Activated CD8-positive, alpha-beta T cell treated with anti-CD3 and anti-CD28 coated beads for 36 hours (primary cell): ENCODE measurements at regions not wholly inside any gene's neighbourhood (a gene's known extent, or its start where the extent isn't known, plus 50 kb on each side); places are given as distances from the start of the nearest gene placed in this dataset.

Experiments
- ATAC-seq: fragments of 200-7000 bp; cut with Tn5 transposase; one replicate; pipeline ENCODE4 v1.10.0; 2021; ENCODE audit warnings: mild to moderate bottlenecking, moderate library complexity
- CTCF ChIA-PET: fragments of 350-600 bp; sonication (Branson Sonifier 250); formaldehyde crosslinking; loops from one replicate; lab custom pipeline; 2021; ENCODE audit warnings: antibody characterized with exemption; lab: Charles Lee
- POLR2A ChIA-PET: fragments of 350-600 bp; sonication (Branson Sonifier 250); formaldehyde crosslinking; loops from one replicate; lab custom pipeline; 2021; ENCODE audit warnings: antibody characterized with exemption; lab: Charles Lee
- DNase-seq: peaks from one replicate; pipeline ENCODE4 v3.0.0-alpha.2; 2020
- H3K27ac Mint-ChIP-seq: one replicate; pipeline ENCODE4 v1.8.0; 2021; ENCODE audit warnings: mild to moderate bottlenecking, mixed read lengths
- H3K27me3 Mint-ChIP-seq: one replicate; pipeline ENCODE4 v1.8.0; 2021; ENCODE audit warnings: mixed read lengths
- H3K36me3 Mint-ChIP-seq: one replicate; pipeline ENCODE4 v1.8.0; 2021; ENCODE audit warnings: low read depth, mixed read lengths
- H3K4me1 Mint-ChIP-seq: one replicate; pipeline ENCODE4 v1.8.0; 2021; ENCODE audit warnings: low read depth, mixed read lengths
- H3K4me3 Mint-ChIP-seq: one replicate; pipeline ENCODE4 v1.8.0; 2021; ENCODE audit warnings: mild to moderate bottlenecking, moderate library complexity, mixed read lengths
- H3K9me3 Mint-ChIP-seq: one replicate; pipeline ENCODE4 v1.8.0; 2021; ENCODE audit warnings: mixed read lengths
- CTCF ChIP-seq: fragments of 200-600 bp; IDR thresholded peaks from one replicate; pipeline ENCODE4 v1.8.0; 2022; ENCODE audit warnings: antibody characterized with exemption, mild to moderate bottlenecking
- intact Hi-C: fragments of 100-400 bp; cut with micrococcal nuclease; formaldehyde crosslinking; loops from one replicate; pipeline ENCODE4 v1.10.0; 2022

GRCh38 chr3:191797271-191797670, 336.3 kb downstream of the PYDC2 start:
- TF ChIP-seq CTCF = no peak
- no peaks in the 10 kb centered on the region for H3K27me3 Mint-ChIP-seq
- intact Hi-C loops = no loop called here
- H3K4me3 Mint-ChIP-seq = no peak overlapping the region
- H3K4me1 Mint-ChIP-seq = no peaks in the 10 kb centered on the region
- ChIA-PET CTCF (no interaction called here), POLR2A (no interaction called here)
- peaks cover 7% of the 10 kb centered on the region for H3K9me3 Mint-ChIP-seq
- ATAC-seq (no peak), DNase-seq (no peak)
- H3K36me3 Mint-ChIP-seq = no peaks in the 10 kb centered on the region
- no peak overlapping the region for H3K27ac Mint-ChIP-seq

GRCh38 chr3:191802671-191803070, 341.7 kb downstream of the PYDC2 start:
- intact Hi-C loops = no loop called here

GRCh38 chr3:191804935-191805334, 344.0 kb downstream of the PYDC2 start:
- ATAC-seq (no peak), DNase-seq (no peak)
- H3K9me3 Mint-ChIP-seq = peaks cover 16% of the 10 kb centered on the region
- TF ChIP-seq CTCF = no peak
- ChIA-PET CTCF (no interaction called here), POLR2A (no interaction called here)
- no peaks in the 10 kb centered on the region for H3K36me3 Mint-ChIP-seq
- H3K4me3 Mint-ChIP-seq = no peak overlapping the region
- intact Hi-C loops = no loop called here
- no peak overlapping the region for H3K27ac Mint-ChIP-seq
- no peaks in the 10 kb centered on the region for H3K27me3 Mint-ChIP-seq
- H3K4me1 Mint-ChIP-seq = no peaks in the 10 kb centered on the region

More at GRCh38 chr3:191802671-191803070, 341.7 kb downstream of the PYDC2 start:
- Mint-ChIP-seq H3K36me3 (no peaks in the 10 kb centered on the region), H3K27me3 (no peaks in the 10 kb centered on the region), H3K9me3 (peaks cover 13% of the 10 kb centered on the region), H3K27ac (no peak overlapping the region), H3K4me3 (no peak overlapping the region), H3K4me1 (no peaks in the 10 kb centered on the region)
- ChIA-PET CTCF (no interaction called here), POLR2A (no interaction called here)
- ATAC-seq = no peak
- TF ChIP-seq CTCF = no peak
- DNase-seq = no peak

GRCh38 chr3:191808073-191808472, 347.1 kb downstream of the PYDC2 start:
- Mint-ChIP-seq H3K9me3 (peaks cover 9% of the 10 kb centered on the region), H3K4me3 (no peak overlapping the region), H3K27me3 (no peaks in the 10 kb centered on the region), H3K4me1 (no peaks in the 10 kb centered on the region), H3K27ac (no peak overlapping the region), H3K36me3 (no peaks in the 10 kb centered on the region)
- CTCF ChIA-PET = no interaction called here
- POLR2A ChIA-PET = no interaction called here
- DNase-seq = no peak
- intact Hi-C loops = no loop called here
- ATAC-seq = no peak
- TF ChIP-seq CTCF = no peak

- ChIA-PET CTCF (no interaction called here), POLR2A (no interaction called here)
- H3K27me3 Mint-ChIP-seq = no peaks in the 10 kb centered on the region
- no peak for TF ChIP-seq CTCF
- no peak overlapping the region for H3K27ac Mint-ChIP-seq
- H3K4me3 Mint-ChIP-seq = no peak overlapping the region
- peaks cover 10% of the 10 kb centered on the region for H3K9me3 Mint-ChIP-seq
- H3K36me3 Mint-ChIP-seq = no peaks in the 10 kb centered on the region
- intact Hi-C loops = no loop called here
- DNase-seq (no peak), ATAC-seq (no peak)
- no peaks in the 10 kb centered on the region for H3K4me1 Mint-ChIP-seq
Measured at GRCh38 chr3:191809326-191809949, 348.5 kb downstream of the PYDC2 start.
